Activated CD8-positive, alpha-beta memory T cell treated with anti-CD3 and anti-CD28 coated beads for 48 hours (primary cell): ENCODE measurements at regions not wholly inside any gene's neighbourhood (a gene's known extent, or its start where the extent isn't known, plus 50 kb on each side); places are given as distances from the start of the nearest gene placed in this dataset.

Experiments used
- DNase-seq, 3 experiments: peaks; one replicate each; pipeline ENCODE4 v3.0.0-alpha.2; 2020; ENCODE audit warnings: low read depth in 2 of 3, low spot score in 2 of 3

DNA sequence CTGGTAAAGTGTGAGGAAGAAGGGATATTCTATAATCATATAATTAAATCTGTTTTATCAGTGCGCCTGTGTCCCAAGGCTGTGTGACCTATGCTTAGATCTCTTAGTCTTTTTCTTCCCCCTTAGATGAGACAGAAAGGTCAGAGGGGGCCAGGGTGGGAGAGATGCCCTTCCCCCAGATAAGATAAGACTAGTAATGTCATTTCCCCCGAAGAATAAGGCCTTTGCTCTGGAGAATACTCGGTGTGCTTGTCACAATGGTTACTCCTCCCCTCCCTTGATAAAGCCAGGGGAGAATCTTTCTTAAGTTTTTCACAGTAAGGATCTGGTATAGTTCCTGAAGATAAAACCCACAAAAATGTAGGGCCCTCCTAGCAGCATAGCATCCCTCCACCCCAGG is 1041.8 kb downstream of the SORCS3 start:
- no peak for DNase-seq

DNA sequence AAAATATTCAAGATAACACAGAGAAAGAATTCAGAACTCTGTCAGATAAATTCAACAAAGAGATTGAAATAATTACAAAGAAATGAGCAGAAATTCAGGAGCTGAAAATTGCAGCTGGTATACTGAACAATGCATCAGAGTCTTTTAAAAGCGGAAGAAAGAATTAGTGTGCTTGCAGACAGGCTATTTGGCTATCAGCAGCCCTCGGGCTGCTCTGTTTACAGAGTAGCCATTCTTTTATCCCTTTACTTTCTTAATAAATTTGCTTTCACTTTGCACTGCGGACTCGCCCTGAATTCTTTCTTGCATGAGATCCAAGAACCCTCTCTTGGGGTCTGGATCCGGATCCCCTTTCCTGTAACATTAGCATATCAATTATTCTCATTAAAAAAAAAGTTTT is 1040.0 kb downstream of the SORCS3 start:
- no peak for DNase-seq

DNA sequence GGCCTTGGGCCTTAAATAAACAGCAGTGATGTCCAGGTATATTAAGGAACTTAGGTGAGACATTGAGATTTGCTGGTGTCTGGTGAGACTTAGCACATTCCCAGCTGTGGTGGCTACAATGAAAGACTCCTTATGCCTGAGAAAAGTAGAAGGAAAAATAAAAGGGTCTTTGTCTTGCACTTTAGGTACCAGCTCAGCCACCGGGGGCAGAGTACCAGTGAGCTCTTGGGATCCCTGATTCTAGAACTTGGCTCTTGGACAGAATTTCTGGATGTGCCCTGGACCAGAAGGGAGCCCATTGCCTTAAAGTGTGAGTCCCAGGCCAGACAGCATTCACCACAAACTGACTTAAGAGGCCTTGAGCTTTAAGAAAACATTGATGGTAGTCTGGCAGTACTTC is 1038.7 kb downstream of the SORCS3 start:
- DNase-seq: no peak

DNA sequence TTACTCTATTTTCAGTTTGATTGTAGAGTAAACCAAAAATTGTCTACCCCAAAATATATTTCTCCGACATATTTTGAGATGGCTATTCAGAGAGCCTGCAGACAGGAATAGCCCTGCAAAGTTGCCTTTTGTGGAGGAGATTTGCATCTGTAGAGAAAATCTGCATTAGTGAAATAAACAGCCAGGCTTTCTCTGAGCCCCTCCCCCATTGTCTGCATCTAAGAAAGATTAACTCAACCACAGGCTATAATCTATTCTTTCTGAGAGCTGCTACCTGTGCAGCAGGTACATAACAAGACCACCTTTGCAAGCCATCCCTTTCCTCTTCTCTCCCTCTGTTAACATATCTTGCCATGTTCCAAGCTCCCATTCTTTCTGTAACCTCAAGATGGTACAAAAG is 1034.2 kb downstream of the SORCS3 start:
- no peak for DNase-seq

DNA sequence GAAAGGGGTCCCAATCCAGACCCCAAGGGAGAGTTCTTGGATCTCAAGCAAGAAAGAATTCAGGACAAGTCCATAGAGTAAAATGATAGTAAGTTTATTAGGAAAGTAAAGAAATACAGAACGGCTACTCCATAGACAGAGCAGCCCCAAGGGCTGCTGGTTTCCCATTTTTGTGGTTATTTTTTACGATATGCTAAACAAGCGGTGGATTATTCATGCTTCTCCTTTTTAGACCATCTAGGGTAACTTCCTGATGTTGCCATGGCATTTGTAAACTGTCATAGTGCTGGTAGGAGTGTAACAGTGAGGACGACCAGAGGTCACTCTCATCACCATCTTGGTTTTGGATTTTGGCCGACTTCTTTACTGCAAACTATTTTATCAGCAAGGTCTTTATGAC is 1033.4 kb downstream of the SORCS3 start:
- no peak for DNase-seq

DNA sequence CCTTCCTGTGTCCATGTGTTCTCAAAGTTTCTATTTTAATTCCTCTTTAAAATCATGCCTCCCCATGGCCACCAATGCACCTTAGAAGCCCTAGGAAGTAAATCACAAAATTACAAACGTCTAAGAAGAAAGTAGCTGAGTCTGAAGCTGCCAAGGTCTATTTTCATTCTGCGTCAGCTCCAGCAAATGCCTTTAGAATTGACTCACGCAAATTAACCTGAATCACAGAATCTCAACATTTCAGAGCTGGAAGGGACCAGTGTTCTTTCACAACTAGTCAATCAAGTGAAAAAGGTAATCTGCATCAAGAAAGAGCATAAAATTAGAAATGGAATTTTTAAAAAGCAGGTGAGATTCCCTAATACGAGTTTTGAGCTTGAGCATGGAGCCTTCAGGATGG is 1017.6 kb downstream of the SORCS3 start:
- no peak for DNase-seq

DNA sequence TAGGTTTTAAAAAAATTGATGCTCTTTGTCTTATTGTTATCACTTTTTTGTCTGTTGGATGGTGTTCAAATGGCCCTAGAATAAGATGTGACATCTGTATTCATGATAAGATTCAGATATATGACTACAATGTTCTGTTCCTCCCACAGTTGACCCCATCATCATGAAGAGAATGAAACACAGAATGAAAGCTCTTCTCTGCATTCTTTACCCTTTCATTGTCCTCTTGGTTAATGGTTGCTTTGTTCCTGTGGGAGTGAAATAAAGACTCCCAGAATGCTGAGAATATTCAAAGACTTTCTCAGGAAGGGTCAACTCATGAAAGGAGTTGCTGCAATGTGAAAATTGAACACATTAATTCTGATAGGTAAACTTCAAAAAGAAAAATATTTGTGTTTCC is 1015.8 kb downstream of the SORCS3 start:
- no peak for DNase-seq

DNA sequence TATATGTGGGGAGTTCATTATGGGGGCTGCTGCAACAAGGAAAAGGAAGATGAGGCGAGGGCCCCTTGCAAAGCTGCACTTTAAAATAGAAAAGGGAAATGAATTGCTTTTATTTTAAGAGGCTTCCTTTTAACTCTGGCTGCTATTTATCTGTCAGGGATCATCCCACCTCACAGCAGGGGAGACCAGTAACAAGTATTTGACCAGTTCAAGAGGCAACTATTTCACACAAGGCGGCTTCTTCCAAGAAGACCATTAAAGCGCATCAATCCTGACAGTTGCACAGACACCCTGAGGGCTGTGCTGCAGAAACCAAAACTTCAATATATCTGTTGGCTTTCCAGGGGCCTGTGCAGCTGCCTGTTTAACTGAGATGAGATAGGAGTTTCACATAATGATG is 1009.2 kb downstream of the SORCS3 start:
- no peak for DNase-seq

DNA sequence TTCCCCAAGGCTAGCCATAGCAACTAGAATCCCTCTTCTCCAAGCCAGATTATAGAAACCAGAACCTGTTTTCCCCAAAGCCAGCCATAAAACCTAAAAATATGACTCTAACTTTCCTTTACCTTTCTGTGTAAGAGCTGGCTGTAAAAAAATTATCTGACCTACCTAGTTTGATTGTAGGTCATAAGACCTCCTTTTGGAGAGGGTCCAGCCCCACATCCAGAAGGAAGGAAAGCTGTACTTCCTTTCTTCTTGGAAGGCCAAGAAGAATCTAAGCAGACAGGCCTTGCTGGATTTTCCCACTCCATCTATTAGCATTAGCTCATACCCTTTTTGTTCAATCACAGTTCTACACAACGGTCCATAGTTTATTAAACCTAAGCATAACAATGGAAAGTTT is 1006.3 kb downstream of the SORCS3 start:
- DNase-seq: no peak

DNA sequence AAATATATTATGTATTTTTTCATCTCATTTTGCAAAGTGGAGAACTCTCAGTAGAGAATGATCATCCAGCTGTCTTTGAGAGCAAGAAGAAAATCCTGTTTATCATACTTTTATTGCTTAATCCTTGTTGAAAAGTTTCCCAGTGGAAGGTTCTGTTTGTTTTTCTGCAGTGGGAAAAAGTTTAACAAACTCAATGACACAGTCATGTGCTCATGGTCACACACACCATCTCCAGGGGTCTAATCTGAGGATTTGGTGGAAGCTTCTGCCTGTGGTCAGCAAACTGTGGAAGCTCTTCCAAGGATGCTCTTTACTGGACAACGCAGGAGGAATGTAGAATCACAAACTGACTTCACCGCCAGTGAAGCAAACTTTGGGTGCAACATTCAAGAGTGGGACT is 1003.9 kb downstream of the SORCS3 start:
- no peak for DNase-seq

DNA sequence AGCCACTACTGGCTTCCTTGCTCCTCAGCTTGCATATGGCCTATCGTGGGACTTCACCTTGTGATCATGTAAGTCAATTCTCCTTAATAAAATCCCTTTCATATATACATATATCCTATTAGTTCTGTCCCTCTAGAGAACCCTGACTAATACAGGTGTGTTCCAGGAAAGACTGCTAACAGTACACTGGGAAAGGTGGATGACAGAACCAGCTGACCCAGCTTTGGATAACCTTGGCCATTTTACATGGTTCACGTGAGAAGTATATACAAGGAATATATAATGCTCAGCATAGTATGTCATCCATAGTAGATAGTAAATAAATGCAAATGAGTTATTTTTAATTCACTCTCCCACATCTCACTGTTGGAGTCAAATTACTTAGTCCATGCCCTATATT is 1003.5 kb downstream of the SORCS3 start:
- DNase-seq: no peak

DNA sequence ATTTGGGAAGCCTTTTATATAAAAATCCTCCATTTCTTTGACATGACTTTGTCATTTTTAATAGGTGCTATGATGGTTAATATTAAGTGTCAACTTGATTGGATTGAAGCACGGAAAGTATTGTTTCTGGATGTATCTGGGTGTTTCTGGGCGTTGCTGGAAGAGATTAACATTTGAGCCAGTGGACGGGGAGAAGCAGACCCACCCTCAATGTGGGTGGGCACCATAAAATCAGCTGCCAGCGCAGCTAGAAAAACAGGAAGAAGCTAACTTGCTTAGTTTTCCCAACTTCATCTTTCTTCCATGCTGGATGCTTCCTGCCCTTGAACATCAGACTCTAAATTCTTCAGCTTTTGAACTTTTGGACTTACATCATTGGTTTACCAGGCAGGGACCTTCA is 1003.0 kb downstream of the SORCS3 start:
- no peak for DNase-seq

DNA sequence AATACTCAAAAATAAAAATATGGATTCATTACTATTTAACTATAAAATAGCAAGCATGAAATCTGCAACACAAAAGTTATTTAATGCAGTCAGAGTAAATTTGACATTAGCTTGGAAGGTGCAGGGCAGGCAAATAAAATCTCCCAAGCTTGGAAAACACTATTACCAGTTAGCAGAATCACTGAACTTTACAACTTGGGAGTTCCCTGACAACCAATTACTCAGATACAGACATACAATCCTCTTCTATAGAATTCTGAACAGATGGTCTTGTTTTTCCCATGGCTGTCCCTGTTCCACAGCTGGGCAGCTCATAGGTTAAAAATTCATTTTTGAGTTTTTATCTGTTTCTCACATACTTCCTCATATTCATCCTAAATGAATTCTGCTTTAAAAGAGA is 1002.6 kb downstream of the SORCS3 start:
- DNase-seq: no peak

DNA sequence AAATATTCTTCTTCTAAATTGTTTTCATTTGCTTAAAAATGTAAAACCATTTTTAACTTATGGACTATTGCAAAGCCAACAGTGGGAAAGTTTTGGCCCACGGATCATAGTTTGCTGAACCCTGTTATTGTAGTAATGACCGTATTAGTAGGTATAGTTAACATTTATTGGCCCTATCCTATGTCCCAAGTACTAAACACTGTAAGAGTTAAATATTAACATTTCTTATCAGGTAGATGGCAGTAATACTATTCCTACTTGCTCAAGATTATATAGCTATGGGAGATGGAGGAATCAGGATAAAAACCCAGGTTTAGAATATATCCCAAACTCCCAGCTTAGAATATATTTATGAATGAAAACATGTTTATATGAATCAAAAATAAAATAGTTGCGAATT is 993.2 kb downstream of the SORCS3 start:
- DNase-seq: no peak

DNA sequence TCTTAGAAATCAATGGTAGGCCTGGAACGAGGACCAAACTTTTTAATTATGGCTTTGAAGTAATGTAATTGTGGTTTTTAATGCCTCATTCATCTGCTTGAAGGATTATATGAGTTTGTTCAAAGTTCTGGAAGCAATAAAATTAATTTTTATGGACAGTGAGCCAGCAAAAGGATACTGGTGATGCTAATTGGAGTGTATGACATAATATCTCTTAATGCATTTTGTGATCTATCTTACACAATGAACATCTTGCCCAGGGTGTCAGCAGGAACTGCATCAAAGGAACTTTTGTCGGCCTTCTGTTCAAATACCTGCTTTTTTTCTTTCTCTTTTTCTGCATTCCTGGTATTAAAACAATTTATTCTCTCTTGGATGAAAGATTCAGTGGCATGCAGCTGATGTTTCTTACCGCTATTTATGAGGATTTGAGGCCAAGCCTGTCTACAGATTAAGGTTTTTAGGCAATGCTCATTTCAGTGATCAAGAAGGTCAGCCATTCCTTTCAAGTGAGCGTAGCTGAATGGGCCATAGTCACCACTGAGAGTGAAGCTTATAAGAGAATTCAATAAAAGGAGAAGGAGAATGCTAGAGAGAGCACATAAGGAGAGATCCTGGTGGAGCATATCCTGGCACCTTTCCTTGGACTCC is 974.8 kb downstream of the SORCS3 start:
- no peak for DNase-seq

DNA sequence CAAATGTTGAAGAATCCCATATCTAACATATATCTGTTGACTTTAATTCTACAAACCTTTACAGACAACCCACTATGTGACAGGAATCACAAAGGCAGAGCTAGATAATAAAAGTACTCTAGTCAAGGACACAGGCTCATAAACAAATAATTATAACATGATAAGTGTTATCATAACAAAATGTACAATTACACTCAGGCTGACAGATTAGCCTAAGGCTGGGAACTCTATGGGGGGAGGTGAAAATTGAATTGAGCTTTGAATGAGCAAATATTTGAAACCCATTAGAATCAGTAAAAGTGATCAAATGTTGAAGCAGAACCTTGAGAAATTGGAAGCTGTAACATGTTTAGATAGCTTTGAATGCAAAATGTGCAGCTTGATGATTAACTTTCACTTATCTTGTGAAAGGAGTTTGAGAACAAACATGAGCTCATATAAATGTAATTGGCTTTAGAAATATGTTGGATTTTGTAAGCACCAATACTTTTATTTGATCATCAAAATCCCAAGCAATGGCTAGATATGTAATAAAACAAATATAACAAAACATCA is 970.2 kb downstream of the SORCS3 start:
- no peak for DNase-seq

DNA sequence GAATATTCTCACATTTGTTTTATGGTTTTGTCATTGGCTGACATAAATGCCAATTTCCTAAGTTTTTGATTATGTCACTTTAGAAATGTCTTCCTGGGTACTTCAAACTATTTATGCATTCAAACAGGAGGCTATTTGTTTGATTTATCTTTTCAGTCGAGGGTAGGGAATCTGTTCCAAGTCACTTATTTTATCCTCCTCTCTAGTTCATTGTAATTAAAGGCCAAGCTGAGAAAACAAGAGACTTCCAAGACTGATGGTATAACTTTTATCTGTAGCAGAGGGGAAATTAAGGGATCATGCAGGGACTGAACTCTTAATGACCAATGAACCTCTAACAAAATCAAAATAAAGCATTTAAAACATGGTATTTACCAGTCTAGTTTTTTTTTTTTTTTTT is 968.4 kb downstream of the SORCS3 start:
- DNase-seq: no peak

DNA sequence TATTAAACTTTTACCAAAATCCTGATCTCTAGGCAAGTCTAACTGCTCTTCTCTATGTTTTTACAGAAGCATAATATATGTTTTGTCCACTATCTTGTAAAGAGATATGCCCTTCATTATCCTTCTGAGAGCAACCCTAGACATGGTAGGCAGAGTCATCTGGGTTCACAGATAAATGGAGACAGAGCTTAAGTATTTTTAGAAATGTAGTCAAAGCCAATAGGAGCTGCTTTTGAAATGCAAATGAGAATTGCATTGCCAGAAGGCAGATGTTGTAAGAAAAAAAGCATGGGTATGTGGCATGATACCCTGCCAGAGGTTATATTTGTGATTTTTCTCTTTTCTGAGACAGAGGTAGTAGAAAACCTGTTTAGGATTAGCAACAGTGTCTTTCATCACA is 964.8 kb downstream of the SORCS3 start:
- no peak for DNase-seq

DNA sequence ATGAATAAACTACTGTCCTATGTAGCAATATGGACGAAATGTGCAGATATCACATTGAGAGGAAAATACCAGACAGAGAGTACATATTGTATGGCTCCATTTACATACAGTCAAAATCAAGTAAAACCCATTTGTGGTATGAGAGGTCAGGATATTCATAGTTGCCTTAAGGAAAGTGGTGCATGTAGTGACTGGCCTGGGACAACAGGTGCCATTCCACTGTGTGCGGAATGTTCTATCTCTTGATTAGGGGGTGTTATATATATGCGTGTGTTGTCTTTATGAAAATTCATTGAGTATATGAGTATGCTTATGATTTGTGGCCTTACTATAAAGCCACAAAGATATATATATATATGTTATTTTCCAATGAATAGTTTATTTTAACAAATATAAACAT is 964.0 kb downstream of the SORCS3 start:
- no peak for DNase-seq

DNA sequence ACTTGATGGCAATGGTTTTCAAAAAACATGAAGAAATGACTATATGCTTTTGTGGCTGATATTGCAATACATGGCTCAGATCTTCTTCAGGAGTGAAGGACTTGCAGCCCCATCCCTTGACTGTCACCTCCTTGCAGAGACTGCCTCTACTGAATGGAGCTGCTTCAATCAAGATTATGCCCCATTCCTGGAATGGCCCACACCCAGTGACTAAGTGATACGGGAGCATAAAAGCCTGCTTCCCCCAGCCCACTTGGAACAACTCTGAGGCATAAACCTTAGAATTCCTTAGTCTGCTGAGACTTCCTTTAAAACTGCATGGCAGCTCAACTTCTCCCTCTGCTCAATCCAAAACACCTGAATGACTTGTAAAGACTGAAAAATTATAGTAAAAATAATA is 957.1 kb downstream of the SORCS3 start:
- DNase-seq: no peak

DNA sequence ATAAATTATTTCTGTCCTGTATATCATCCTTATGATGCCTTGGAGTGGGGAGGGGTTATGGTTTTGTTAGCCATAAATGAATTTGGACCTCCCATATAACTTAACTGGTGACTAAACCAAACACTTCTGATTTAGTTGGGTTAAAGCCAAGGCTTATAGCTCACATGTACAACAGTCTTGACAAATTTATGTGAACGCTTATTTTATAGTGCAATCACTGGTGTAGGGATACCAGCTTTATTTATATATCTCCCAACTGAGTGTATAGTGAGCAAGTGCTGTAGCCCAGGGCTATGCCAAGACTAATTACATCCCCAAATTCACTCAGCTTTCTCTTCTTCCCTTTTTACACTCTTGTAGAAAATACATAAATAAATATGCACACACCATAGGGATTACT is 956.2 kb downstream of the SORCS3 start:
- no peak for DNase-seq

DNA sequence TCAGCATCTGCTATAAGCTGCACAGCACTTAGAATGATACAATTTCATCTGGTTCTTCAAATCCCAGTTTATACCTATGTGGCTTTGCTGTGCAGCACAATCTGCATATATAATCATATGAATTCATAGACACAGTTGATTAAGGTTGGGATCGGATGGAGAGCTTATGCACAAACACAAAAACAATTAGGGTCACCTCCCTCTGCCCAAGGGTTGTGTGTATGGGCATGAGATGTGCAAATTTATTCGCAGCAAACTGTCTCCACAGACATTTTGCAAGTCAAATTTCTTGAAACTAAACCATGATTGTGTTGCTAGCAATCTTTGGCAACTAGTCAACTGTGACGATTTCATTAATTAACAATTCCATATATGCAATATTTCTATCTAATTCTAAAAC is 955.7 kb downstream of the SORCS3 start:
- no peak for DNase-seq

DNA sequence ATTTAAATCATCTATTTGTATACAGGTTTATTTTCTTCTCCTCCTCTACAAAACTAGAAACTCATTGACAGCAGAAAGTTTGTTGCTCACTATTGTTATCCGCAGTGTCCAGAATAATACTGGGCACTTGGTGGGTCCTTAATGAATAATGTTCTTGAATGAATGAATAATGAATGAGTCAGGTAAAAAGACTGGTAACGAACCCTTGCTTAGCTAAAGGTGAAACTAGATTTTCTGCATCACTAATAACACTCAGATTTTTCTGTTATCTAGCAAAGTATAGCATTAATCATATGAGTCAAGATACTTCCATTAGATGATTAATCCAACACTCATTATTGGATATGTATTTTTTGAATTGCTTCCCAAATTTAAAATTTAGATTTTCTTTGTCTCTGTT is 953.2 kb downstream of the SORCS3 start:
- DNase-seq: no peak

DNA sequence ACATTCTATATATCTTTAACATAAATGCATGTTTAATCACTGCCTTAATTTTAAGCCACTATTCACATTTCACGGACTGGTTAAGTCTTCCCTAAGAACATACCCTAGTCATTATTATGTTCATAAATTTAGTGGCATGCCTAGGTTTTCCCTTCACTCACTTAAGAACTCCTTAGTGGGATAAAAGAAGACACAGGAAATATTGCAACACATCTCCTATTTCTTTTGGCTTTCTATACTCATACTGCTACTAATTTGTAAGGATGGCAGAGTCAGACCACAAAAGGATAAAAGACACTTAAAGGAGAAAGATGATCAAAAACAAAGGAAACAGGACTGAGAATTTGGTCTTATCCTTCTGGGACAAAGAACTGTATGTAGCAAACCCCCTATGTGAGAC is 951.4 kb downstream of the SORCS3 start:
- no peak for DNase-seq
